ENCODE measurements at regions not wholly inside any gene's neighbourhood (a gene's known extent, or its start where the extent isn't known, plus 50 kb on each side); places are given as distances from the start of the nearest gene placed in this dataset.
"Not testable (repeated sequence)": the region's sequence is repeated elsewhere in the genome, so short reads cannot be mapped to it uniquely, and the experiment has no call there.

- DNase-seq, result no peak
Observed at GRCh38 chr5:148708854-148709253, 54.5 kb upstream of the HTR4 start.

- DNase-seq, result no peak
Observed at GRCh38 chr5:148711961-148712360, 57.6 kb upstream of the HTR4 start.

- no peak for DNase-seq
Observed at GRCh38 chr5:148713735-148714508, 59.6 kb upstream of the HTR4 start.

- DNase-seq, result no peak
Observed at GRCh38 chr5:148716716-148717115, 62.4 kb upstream of the HTR4 start.

GRCh38 chr5:148717668-148718067 is 63.3 kb upstream of the HTR4 start:
- no peak for DNase-seq

- DNase-seq, result no peak
Observed at GRCh38 chr5:148719605-148720004, 65.3 kb upstream of the HTR4 start.

GRCh38 chr5:148720257-148720656 is 65.9 kb upstream of the HTR4 start:
- no peak for DNase-seq

- no peak for DNase-seq
Observed at GRCh38 chr5:148723143-148723542, 68.8 kb upstream of the HTR4 start.

- DNase-seq, result no peak
Observed at GRCh38 chr5:148725675-148726074, 71.3 kb upstream of the HTR4 start.

GRCh38 chr5:148729182-148729581 is 74.9 kb upstream of the HTR4 start:
- no peak for DNase-seq

GRCh38 chr5:148730270-148730669 is 75.9 kb upstream of the HTR4 start:
- no peak for DNase-seq

- peak; percentile 56 for DNase-seq
Observed at GRCh38 chr5:148730942-148731898, 76.9 kb upstream of the HTR4 start.

GRCh38 chr5:148732692-148733091 is 78.4 kb upstream of the HTR4 start:
- DNase-seq, result no peak

GRCh38 chr5:148733601-148734438 is 79.5 kb upstream of the HTR4 start:
- DNase-seq, result peak; percentile 73

GRCh38 chr5:148734518-148734917 is 80.2 kb upstream of the HTR4 start:
- DNase-seq, result no peak

GRCh38 chr5:148735301-148735835 is 81.0 kb upstream of the HTR4 start:
- DNase-seq, result no peak

- DNase-seq, result no peak
Observed at GRCh38 chr5:148739023-148739422, 84.7 kb upstream of the HTR4 start.

- no peak for DNase-seq
Observed at GRCh38 chr5:148739524-148739923, 85.2 kb upstream of the HTR4 start.

GRCh38 chr5:148740079-148740858 is 85.9 kb upstream of the HTR4 start:
- DNase-seq, result no peak

- DNase-seq, result no peak
Observed at GRCh38 chr5:148740966-148741742, 85.3 kb upstream of the ADRB2 start.

- not testable (repeated sequence) for DNase-seq
Observed at GRCh38 chr5:148741766-148742165, 84.6 kb upstream of the ADRB2 start.
